NCI-H1092 (cell line): ENCODE measurements at regions not wholly inside any gene's neighbourhood (a gene's known extent, or its start where the extent isn't known, plus 50 kb on each side); places are given as distances from the start of the nearest gene placed in this dataset.
"Not testable (repeated sequence)": the region's sequence is repeated elsewhere in the genome, so short reads cannot be mapped to it uniquely, and the experiment has no call there.

ENCODE experiments used
- DNase-seq: peaks from one replicate; lab custom pipeline; 2025; lab: John Stamatoyannopoulos, UW

- DNase-seq, result no peak
Observed at GRCh38 chr5:166073901-166074581, 2217.4 kb upstream of the WWC1 start.

GRCh38 chr5:166074582-166075481 lies 2216.6 kb upstream of the WWC1 start:
- DNase-seq, result no peak

GRCh38 chr5:166083183-166083959 lies 2208.1 kb upstream of the WWC1 start:
- DNase-seq, result no peak

- no peak for DNase-seq
Observed at GRCh38 chr5:166086568-166086967, 2204.9 kb upstream of the WWC1 start.

- no peak for DNase-seq
Observed at GRCh38 chr5:166088389-166089039, 2202.9 kb upstream of the WWC1 start.

GRCh38 chr5:166091931-166092330 lies 2199.5 kb upstream of the WWC1 start:
- no peak for DNase-seq

GRCh38 chr5:166093312-166093711 lies 2198.1 kb upstream of the WWC1 start:
- DNase-seq, result no peak

GRCh38 chr5:166102947-166103346 lies 2188.5 kb upstream of the WWC1 start:
- DNase-seq, result no peak

GRCh38 chr5:166111021-166111420 lies 2180.4 kb upstream of the WWC1 start:
- no peak for DNase-seq

GRCh38 chr5:166117072-166118066 lies 2174.1 kb upstream of the WWC1 start:
- DNase-seq, result no peak

GRCh38 chr5:166119506-166119905 lies 2171.9 kb upstream of the WWC1 start:
- DNase-seq, result no peak

GRCh38 chr5:166123717-166124116 lies 2167.7 kb upstream of the WWC1 start:
- DNase-seq, result no peak

- DNase-seq, result no peak
Observed at GRCh38 chr5:166127766-166128570, 2163.5 kb upstream of the WWC1 start.

- not testable (repeated sequence) for DNase-seq
Observed at GRCh38 chr5:166145107-166145506, 2146.3 kb upstream of the WWC1 start.

GRCh38 chr5:166163996-166164610 lies 2127.3 kb upstream of the WWC1 start:
- no peak for DNase-seq

- no peak for DNase-seq
Observed at GRCh38 chr5:166165596-166165995, 2125.8 kb upstream of the WWC1 start.

GRCh38 chr5:166166071-166166470 lies 2125.4 kb upstream of the WWC1 start:
- DNase-seq, result no peak

- DNase-seq, result no peak
Observed at GRCh38 chr5:166172597-166172996, 2118.8 kb upstream of the WWC1 start.

GRCh38 chr5:166178411-166179080 lies 2112.9 kb upstream of the WWC1 start:
- no peak for DNase-seq
